Astrocyte (in vitro differentiated cells and primary cell): ENCODE measurements at regions not wholly inside any gene's neighbourhood (a gene's known extent, or its start where the extent isn't known, plus 50 kb on each side); places are given as distances from the start of the nearest gene placed in this dataset.

Source experiments
- DNase-seq: peaks from one replicate; pipeline ENCODE4 v3.0.0-alpha.2; 2010; ENCODE audit warnings: low read depth
- FAIRE-seq: peaks from 2 replicates; lab custom pipeline; 2011; peaks lifted over from hg19 to GRCh38; lab: Jason Lieb, UNC
- H2AFZ ChIP-seq: 2 replicates; pipeline ENCODE4 v1.6.0; 2012; ENCODE audit warnings: low read depth, low read length, inconsistent platforms
- H3K27ac ChIP-seq: 2 replicates; pipeline ENCODE4 v1.5.1; 2011; ENCODE audit warnings: low read depth, low read length, inconsistent platforms
- H3K27me3 ChIP-seq: 2 replicates; pipeline ENCODE4 v1.6.0; 2011; ENCODE audit warnings: low read length, inconsistent platforms; ENCODE audit not compliant: insufficient read depth
- H3K36me3 ChIP-seq: 2 replicates; pipeline ENCODE4 v1.5.1; 2011; ENCODE audit warnings: low read length, inconsistent platforms; ENCODE audit not compliant: insufficient read depth
- H3K4me1 ChIP-seq: 2 replicates; pipeline ENCODE4 v1.5.1; 2011; ENCODE audit warnings: low read length, inconsistent platforms; ENCODE audit not compliant: insufficient read depth
- H3K4me2 ChIP-seq: 2 replicates; pipeline ENCODE4 v1.6.0; 2012; ENCODE audit warnings: low read length, inconsistent platforms
- H3K4me3 ChIP-seq: 2 replicates; pipeline ENCODE4 v1.5.1; 2011; ENCODE audit warnings: low read depth, mild to moderate bottlenecking, low read length, inconsistent platforms; ENCODE audit not compliant: insufficient read depth
- H3K79me2 ChIP-seq: 2 replicates; pipeline ENCODE4 v1.6.0; 2012; ENCODE audit warnings: mild to moderate bottlenecking, low read length, inconsistent platforms; ENCODE audit not compliant: insufficient read depth
- H3K9ac ChIP-seq: 2 replicates; pipeline ENCODE4 v1.6.0; 2012; ENCODE audit warnings: mild to moderate bottlenecking, low read length, inconsistent platforms
- H3K9me3 ChIP-seq: 2 replicates; pipeline ENCODE4 v1.5.1; 2012; ENCODE audit warnings: low read depth, mild to moderate bottlenecking, low read length, inconsistent platforms; ENCODE audit not compliant: insufficient read depth
- H4K20me1 ChIP-seq: 2 replicates; pipeline ENCODE4 v1.6.0; 2012; ENCODE audit warnings: low read length, inconsistent platforms; ENCODE audit not compliant: insufficient read depth
- H3K27ac Mint-ChIP-seq: one replicate; pipeline ENCODE4 v1.8.0; 2021; ENCODE audit warnings: mild to moderate bottlenecking, mixed read lengths; ENCODE audit not compliant: unreplicated experiment
- H3K27me3 Mint-ChIP-seq: one replicate; pipeline ENCODE4 v1.8.0; 2021; ENCODE audit warnings: low read depth, mixed read lengths; ENCODE audit not compliant: unreplicated experiment
- H3K36me3 Mint-ChIP-seq: one replicate; pipeline ENCODE4 v1.8.0; 2021; ENCODE audit warnings: low read depth, mixed read lengths; ENCODE audit not compliant: unreplicated experiment
- H3K4me1 Mint-ChIP-seq: one replicate; pipeline ENCODE4 v1.8.0; 2021; ENCODE audit warnings: low read depth, mixed read lengths; ENCODE audit not compliant: unreplicated experiment
- H3K4me3 Mint-ChIP-seq: one replicate; pipeline ENCODE4 v1.8.0; 2021; ENCODE audit warnings: mild to moderate bottlenecking, moderate library complexity, mixed read lengths; ENCODE audit not compliant: unreplicated experiment
- H3K9me3 Mint-ChIP-seq: one replicate; pipeline ENCODE4 v1.8.0; 2021; ENCODE audit warnings: mild to moderate bottlenecking, mixed read lengths; ENCODE audit not compliant: unreplicated experiment
- CTCF ChIP-seq: IDR thresholded peaks from 2 replicates; pipeline ENCODE4 v1.5.1; 2011; ENCODE audit warnings: low read depth, mild to moderate bottlenecking, inconsistent platforms, low read length, moderate library complexity; ENCODE audit not compliant: insufficient read depth
- EZH2 ChIP-seq: IDR thresholded peaks from 2 replicates; pipeline ENCODE4 v1.6.1; 2012; ENCODE audit warnings: mild to moderate bottlenecking, low read length, inconsistent platforms; ENCODE audit not compliant: insufficient read depth

- Mint-ChIP-seq H3K36me3 (peaks cover 3% of the 10 kb centered on the region), H3K9me3 (peaks cover 2% of the 10 kb centered on the region), H3K27ac (no peak overlapping the region), H3K4me1 (no peaks in the 10 kb centered on the region), H3K4me3 (no peak overlapping the region), H3K27me3 (peaks cover 39% of the 10 kb centered on the region)
- Histone ChIP-seq H3K27ac (no peak overlapping the region), H2AFZ (no peak overlapping the region), H3K4me2 (no peak overlapping the region), H3K9me3 (peaks cover 14% of the 10 kb centered on the region), H3K36me3 (no peaks in the 10 kb centered on the region), H3K4me1 (no peaks in the 10 kb centered on the region), H3K27me3 (no peaks in the 10 kb centered on the region), H3K79me2 (no peaks in the 10 kb centered on the region), H3K4me3 (no peak overlapping the region), H3K9ac (no peak overlapping the region), H4K20me1 (no peaks in the 10 kb centered on the region)
- no peak for TF ChIP-seq CTCF
- no peak for DNase-seq
- FAIRE-seq, result no peak
Observed at GRCh38 chr3:194941956-194942511, 256.4 kb downstream of the FAM43A start.

GRCh38 chr3:194944526-194944925 is 258.8 kb downstream of the FAM43A start:
- H3K4me1 Mint-ChIP-seq, result no peaks in the 10 kb centered on the region
- FAIRE-seq (no peak), DNase-seq (no peak)

GRCh38 chr3:194945508-194945907 is 259.8 kb downstream of the FAM43A start:
- no peak overlapping the region for H2AFZ ChIP-seq
- Mint-ChIP-seq H3K27ac (no peak overlapping the region), H3K9me3 (no peaks in the 10 kb centered on the region), H3K36me3 (no peaks in the 10 kb centered on the region), H3K4me3 (no peak overlapping the region), H3K27me3 (peaks cover 27% of the 10 kb centered on the region), H3K4me1 (no peaks in the 10 kb centered on the region)
- H3K27me3 ChIP-seq, result no peaks in the 10 kb centered on the region
- no peak overlapping the region for H3K4me2 ChIP-seq
- no peaks in the 10 kb centered on the region for H3K36me3 ChIP-seq
- peaks cover 12% of the 10 kb centered on the region for H3K9me3 ChIP-seq
- H3K27ac ChIP-seq, result no peak overlapping the region
- no peaks in the 10 kb centered on the region for H4K20me1 ChIP-seq
- FAIRE-seq (no peak), DNase-seq (no peak)
- no peaks in the 10 kb centered on the region for H3K4me1 ChIP-seq
- no peak overlapping the region for H3K4me3 ChIP-seq
- H3K9ac ChIP-seq, result no peak overlapping the region
- no peak for TF ChIP-seq EZH2
- no peak for TF ChIP-seq CTCF
- H3K79me2 ChIP-seq, result no peaks in the 10 kb centered on the region

More at GRCh38 chr3:194944526-194944925, 258.8 kb downstream of the FAM43A start:
- H2AFZ ChIP-seq, result no peak overlapping the region
- peaks cover 32% of the 10 kb centered on the region for H3K27me3 Mint-ChIP-seq
- peaks cover under 1% of the 10 kb centered on the region for H3K36me3 Mint-ChIP-seq
- no peaks in the 10 kb centered on the region for H4K20me1 ChIP-seq
- H3K9me3 Mint-ChIP-seq, result no peaks in the 10 kb centered on the region
- H3K9me3 ChIP-seq, result peaks cover 12% of the 10 kb centered on the region
- no peak overlapping the region for H3K4me2 ChIP-seq
- H3K79me2 ChIP-seq, result no peaks in the 10 kb centered on the region
- H3K4me1 ChIP-seq, result no peaks in the 10 kb centered on the region
- no peak overlapping the region for H3K4me3 Mint-ChIP-seq
- no peaks in the 10 kb centered on the region for H3K27me3 ChIP-seq
- H3K4me3 ChIP-seq, result no peak overlapping the region
- no peaks in the 10 kb centered on the region for H3K36me3 ChIP-seq
- no peak overlapping the region for H3K9ac ChIP-seq
- no peak overlapping the region for H3K27ac Mint-ChIP-seq
- no peak for TF ChIP-seq EZH2
- no peak overlapping the region for H3K27ac ChIP-seq
